LNCaP clone FGC (cell line): ENCODE measurements at regions not wholly inside any gene's neighbourhood (a gene's known extent, or its start where the extent isn't known, plus 50 kb on each side); places are given as distances from the start of the nearest gene placed in this dataset.
A peak's percentile ranks its signal among the peaks of the same experiment; 100 is the strongest.

ENCODE experiments used
- DNase-seq: peaks from one replicate; pipeline ENCODE4 v3.0.0-alpha.2; 2011; ENCODE audit warnings: low read depth
- H3K4me3 ChIP-seq: 2 replicates; pipeline ENCODE4 v1.5.1; 2011; ENCODE audit warnings: mild to moderate bottlenecking, low read depth, low read length, control low read depth
- TF ChIP-seq, protein P1 (sequence below): IDR thresholded peaks from 2 replicates; pipeline ENCODE4 v1.5.1; 2012; ENCODE audit warnings: mild to moderate bottlenecking; ENCODE audit not compliant: control insufficient read depth, insufficient read depth; ENCODE audit errors: extremely low read depth

GRCh38 chr2:138355244-138355643, 146.3 kb upstream of the SPOPL start:
- no peak for DNase-seq
- TF ChIP-seq, protein P1, sequence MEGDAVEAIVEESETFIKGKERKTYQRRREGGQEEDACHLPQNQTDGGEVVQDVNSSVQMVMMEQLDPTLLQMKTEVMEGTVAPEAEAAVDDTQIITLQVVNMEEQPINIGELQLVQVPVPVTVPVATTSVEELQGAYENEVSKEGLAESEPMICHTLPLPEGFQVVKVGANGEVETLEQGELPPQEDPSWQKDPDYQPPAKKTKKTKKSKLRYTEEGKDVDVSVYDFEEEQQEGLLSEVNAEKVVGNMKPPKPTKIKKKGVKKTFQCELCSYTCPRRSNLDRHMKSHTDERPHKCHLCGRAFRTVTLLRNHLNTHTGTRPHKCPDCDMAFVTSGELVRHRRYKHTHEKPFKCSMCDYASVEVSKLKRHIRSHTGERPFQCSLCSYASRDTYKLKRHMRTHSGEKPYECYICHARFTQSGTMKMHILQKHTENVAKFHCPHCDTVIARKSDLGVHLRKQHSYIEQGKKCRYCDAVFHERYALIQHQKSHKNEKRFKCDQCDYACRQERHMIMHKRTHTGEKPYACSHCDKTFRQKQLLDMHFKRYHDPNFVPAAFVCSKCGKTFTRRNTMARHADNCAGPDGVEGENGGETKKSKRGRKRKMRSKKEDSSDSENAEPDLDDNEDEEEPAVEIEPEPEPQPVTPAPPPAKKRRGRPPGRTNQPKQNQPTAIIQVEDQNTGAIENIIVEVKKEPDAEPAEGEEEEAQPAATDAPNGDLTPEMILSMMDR, result no peak
- H3K4me3 ChIP-seq, result no peak overlapping the region

GRCh38 chr2:138356178-138356577, 145.4 kb upstream of the SPOPL start:
- DNase-seq, result no peak
- TF ChIP-seq, protein P1, result no peak
- H3K4me3 ChIP-seq, result no peak overlapping the region

DNA sequence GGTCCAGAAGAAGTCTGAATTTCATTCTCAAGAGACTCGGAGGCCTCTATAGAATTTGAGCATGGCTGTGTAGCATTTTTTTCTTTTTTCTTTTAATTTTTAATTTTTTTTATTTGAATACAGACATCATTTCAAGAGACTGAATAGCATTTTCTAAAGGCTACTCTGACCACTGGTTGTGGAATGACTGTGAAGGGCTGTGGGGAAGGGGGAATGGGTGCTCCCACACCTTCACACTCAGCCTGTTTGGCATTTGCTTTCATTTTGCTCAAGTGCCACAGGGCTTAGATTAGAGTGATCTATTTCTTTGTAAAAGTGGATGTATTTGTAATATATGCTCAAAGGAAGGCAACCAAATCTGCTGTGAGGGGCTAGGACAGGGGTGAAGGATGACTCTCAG, 142.0 kb upstream of the SPOPL start:
- no peak overlapping the region for H3K4me3 ChIP-seq
- TF ChIP-seq, protein P1, result no peak
- DNase-seq, result no peak

DNA sequence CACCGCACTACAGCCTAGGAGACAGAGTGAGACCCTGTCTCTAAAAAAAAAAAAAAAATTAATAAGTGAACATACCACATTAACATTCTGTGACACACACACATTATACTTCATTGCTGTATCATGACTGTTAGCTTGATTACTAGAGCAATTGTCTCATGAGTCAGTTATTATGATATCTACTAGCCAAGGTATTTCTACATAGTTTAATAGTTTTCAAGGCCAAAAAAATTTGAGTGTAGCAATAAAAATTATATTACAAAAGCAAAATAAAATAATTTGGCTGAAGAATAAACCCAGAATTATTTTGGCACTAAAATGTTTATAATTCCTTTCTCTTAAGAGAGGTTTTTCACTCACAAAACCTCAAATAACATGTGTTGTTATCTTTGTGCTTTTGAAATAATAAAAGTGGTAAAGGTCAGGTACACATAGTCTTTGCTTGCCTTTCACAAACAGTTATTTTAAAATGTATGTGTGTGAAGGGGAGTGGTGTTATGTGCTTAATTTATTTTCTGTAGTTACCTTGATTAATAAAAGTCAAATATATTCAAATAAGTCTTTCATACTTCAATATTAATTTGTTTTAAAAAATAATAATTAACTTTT, 136.9 kb upstream of the SPOPL start:
- no peak overlapping the region for H3K4me3 ChIP-seq
- no peak for DNase-seq
- TF ChIP-seq, protein P1, result no peak

DNA sequence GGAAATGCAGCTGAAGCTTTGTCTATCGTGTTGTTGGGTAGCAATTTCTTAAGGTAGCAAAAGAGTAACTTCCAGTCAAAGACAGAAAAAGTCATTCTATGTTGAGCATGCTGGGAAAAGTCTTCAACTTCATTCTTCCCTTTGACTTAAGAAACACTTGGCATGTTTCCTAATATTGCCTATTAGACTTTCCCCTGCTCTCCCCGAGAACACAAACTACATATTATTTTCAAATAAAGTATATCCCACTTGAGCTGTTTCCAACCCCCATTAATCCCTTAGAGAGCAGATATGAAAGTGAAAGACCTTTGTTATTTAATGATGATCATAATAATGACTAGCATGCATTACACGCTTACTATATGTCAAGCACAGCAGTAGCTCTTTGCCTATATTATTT, 136.0 kb upstream of the SPOPL start:
- TF ChIP-seq, protein P1, result no peak
- H3K4me3 ChIP-seq, result no peak overlapping the region
- DNase-seq, result no peak

DNA sequence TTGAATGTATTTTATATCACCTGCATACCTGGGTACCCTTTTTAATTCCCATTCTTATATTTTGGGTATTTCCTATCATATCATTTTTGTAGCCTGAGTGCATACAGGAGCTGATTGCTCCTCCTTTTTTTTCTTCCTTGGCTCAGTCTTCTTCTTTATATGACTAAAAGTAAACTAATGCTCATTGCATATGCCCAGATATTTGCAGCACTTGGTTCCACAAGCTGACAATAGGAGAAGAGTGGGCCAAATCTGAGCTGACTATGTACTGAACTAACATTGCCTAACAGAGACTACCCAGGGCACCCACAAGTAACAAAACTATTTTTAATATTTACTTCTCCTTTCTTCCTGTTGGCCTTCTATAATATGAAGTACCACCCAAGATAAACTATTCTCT, 131.7 kb upstream of the SPOPL start:
- no peak for DNase-seq
- TF ChIP-seq, protein P1, result no peak

DNA sequence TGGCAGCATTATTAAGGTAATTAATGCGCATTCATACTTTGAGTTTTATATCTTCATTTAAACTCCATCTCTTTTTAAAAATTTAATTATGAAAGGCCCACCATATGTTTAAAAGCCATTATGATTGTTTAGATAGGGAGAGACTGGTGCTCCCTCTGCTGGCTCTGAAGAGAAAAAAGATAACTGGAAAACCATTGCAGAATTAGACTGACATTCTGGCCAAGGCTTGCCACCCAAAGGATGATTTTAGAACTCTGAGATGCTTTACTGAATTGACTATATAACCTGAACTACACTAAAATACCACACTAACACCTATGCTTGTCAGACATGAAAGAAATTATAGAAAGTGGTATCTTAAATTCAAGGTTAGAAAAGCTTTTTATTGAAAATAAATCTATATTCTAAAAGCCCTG, 127.6 kb upstream of the SPOPL start:
- no peak for DNase-seq
- TF ChIP-seq, protein P1, result peak; percentile 63
- H3K4me3 ChIP-seq, result no peak overlapping the region

More for the DNA sequence above, 131.7 kb upstream of the SPOPL start:
- no peak overlapping the region for H3K4me3 ChIP-seq
